Thyroid gland (tissue), 4 donors: ENCODE measurements at regions not wholly inside any gene's neighbourhood (a gene's known extent, or its start where the extent isn't known, plus 50 kb on each side); places are given as distances from the start of the nearest gene placed in this dataset.

ENCODE experiments used
- POLR2A ChIP-seq, 2 donors: fragments of 450-650 bp; IDR thresholded peaks; one replicate each; pipeline ENCODE4 v1.6.1; 2017; ENCODE audit warnings: antibody characterized with exemption in 2 of 2, mild to moderate bottlenecking in 2 of 2, moderate library complexity in 1 of 2
- TF ChIP-seq, protein P1 (sequence below), 6 experiments: fragments of 200-600 bp in 3 of 6; fragments of 450-650 bp in 3 of 6; sonication (generic) in 3 of 6; IDR thresholded peaks; one replicate each; pipeline ENCODE4 v1.5.1; 2016 to 2019; ENCODE audit warnings: antibody characterized with exemption in 6 of 6, mild to moderate bottlenecking in 2 of 6, inconsistent platforms in 1 of 6, moderate library complexity in 1 of 6

DNA sequence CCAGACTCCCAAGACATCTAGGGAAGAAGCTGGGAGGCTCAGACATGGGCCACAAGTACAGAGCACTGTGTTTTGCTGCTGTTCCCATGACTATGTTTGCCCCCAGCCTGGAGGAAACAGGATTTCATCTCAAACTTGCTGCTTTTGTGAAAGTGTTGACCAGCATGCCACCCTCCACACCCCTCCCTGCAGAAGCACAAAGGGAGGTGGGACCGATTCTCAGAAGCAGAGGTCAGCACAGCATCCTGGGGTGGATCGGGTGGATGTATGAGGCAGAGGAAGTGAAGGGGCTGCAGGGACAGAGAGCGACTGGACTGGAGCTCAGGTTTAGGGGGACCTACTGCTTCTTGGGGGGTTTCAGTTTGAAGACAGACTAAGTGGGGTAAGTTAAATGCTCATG, 209.2 kb downstream of the ZNF516 start:
- TF ChIP-seq, protein P1, sequence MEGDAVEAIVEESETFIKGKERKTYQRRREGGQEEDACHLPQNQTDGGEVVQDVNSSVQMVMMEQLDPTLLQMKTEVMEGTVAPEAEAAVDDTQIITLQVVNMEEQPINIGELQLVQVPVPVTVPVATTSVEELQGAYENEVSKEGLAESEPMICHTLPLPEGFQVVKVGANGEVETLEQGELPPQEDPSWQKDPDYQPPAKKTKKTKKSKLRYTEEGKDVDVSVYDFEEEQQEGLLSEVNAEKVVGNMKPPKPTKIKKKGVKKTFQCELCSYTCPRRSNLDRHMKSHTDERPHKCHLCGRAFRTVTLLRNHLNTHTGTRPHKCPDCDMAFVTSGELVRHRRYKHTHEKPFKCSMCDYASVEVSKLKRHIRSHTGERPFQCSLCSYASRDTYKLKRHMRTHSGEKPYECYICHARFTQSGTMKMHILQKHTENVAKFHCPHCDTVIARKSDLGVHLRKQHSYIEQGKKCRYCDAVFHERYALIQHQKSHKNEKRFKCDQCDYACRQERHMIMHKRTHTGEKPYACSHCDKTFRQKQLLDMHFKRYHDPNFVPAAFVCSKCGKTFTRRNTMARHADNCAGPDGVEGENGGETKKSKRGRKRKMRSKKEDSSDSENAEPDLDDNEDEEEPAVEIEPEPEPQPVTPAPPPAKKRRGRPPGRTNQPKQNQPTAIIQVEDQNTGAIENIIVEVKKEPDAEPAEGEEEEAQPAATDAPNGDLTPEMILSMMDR (IDR thresholded peaks at IDR 0.05) = no peak
- TF ChIP-seq POLR2A (IDR thresholded peaks at IDR 0.05) = no peak
